ENCODE measurements at regions not wholly inside any gene's neighbourhood (a gene's known extent, or its start where the extent isn't known, plus 50 kb on each side); places are given as distances from the start of the nearest gene placed in this dataset.

DNA sequence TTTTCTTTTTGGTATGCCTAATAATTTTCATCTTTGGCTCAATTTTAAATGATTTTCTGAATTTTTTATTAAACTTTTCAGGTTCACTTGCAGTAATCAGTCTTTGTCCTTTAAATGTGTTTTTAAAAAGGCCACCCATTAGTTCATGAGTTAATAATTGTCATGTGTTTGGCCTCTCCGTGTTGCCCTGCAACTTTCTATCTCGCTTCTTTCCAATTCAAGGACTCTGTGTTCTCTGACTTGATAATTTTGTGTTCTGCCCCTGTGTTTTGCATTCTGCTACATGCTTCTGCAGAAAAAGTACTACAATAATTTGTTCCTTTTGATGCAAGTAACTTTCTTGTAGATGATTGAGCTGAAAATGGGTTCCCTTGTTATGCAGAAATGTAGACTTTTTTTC, 921.4 kb upstream of the LRATD1 start:
- H3K9me3 ChIP-seq = no peaks in the 10 kb centered on the region
- H3K27me3 ChIP-seq = no peaks in the 10 kb centered on the region
- 19 to 48% methylated on average over 2 of the region's 2 CpGs for WGBS, 2 donors
- no peak for TF ChIP-seq POLR2A (IDR thresholded peaks at IDR 0.05)
- TF ChIP-seq, protein P1, sequence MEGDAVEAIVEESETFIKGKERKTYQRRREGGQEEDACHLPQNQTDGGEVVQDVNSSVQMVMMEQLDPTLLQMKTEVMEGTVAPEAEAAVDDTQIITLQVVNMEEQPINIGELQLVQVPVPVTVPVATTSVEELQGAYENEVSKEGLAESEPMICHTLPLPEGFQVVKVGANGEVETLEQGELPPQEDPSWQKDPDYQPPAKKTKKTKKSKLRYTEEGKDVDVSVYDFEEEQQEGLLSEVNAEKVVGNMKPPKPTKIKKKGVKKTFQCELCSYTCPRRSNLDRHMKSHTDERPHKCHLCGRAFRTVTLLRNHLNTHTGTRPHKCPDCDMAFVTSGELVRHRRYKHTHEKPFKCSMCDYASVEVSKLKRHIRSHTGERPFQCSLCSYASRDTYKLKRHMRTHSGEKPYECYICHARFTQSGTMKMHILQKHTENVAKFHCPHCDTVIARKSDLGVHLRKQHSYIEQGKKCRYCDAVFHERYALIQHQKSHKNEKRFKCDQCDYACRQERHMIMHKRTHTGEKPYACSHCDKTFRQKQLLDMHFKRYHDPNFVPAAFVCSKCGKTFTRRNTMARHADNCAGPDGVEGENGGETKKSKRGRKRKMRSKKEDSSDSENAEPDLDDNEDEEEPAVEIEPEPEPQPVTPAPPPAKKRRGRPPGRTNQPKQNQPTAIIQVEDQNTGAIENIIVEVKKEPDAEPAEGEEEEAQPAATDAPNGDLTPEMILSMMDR (IDR thresholded peaks at IDR 0.05) = no peak
- intact Hi-C loops (cut with DNase I; ENCODE audit: low total_unique reads) = no loop called here
- peak overlapping the region in 1 of 2 donors; percentile 66 for H3K27ac ChIP-seq
- H3K4me1 ChIP-seq = peaks cover 5% of the 10 kb centered on the region
- DNase-seq = peak; percentile 54
- no peak overlapping the region for H3K4me3 ChIP-seq
- no peaks in the 10 kb centered on the region for H3K36me3 ChIP-seq (ENCODE audit: low read depth, missing control alignments)

DNA sequence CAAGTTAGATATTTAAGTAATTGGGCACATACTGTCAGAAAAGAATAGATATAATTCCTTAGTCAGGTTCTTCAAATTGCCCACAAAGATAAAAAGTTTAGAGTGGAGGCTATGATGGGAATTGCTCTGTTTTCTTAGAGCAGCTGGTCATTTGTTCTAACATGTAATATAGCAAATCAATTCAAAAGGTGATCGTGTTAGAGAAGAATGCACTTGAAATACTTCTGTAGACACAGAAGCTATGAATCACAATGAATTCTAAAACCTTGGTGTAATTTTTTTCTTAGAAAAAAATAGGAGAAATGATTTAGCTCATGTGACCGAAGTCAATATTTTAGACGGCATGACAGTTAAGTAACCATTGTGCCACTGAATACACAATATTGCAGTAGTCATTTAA, 918.1 kb upstream of the LRATD1 start:
- Histone ChIP-seq H3K4me1 (peaks cover 5% of the 10 kb centered on the region), H3K4me3 (no peak overlapping the region), H3K27ac (no peak overlapping the region), H3K9me3 (no peaks in the 10 kb centered on the region), H3K27me3 (no peaks in the 10 kb centered on the region), H3K36me3 (ENCODE audit: low read depth, missing control alignments) (no peaks in the 10 kb centered on the region)
- intact Hi-C loops (cut with DNase I; ENCODE audit: low total_unique reads) = no loop called here
- 93 to 95% methylated on average over 3 of the region's 3 CpGs for WGBS, 2 donors
- no peak for DNase-seq
- TF ChIP-seq POLR2A (IDR thresholded peaks at IDR 0.05) = no peak
- TF ChIP-seq, protein P1 (IDR thresholded peaks at IDR 0.05) = no peak

DNA sequence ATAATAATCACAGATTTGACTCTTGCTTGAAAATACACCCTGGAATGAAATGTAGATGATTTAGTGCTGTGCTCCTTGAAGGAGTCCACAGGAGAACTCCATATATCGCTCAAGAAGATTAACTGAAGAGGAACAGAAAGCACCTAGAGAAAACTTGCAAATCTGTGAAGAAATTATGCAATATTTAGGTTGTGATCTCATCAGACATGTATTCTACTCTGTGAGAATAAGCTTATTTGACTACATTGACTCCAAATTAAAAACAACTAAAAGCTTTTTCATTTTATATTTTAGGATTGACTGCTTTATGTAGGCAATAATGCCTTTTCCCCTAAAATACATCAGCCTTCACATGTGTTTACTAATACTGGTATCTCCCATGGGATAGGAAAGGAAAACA, 906.6 kb upstream of the LRATD1 start:
- H3K4me3 ChIP-seq = no peak overlapping the region
- H3K27ac ChIP-seq = no peak overlapping the region
- no peak for DNase-seq
- no peak for TF ChIP-seq POLR2A (IDR thresholded peaks at IDR 0.05)
- TF ChIP-seq, protein P1 (IDR thresholded peaks at IDR 0.05) = no peak
- intact Hi-C loops (cut with DNase I; ENCODE audit: low total_unique reads) = no loop called here
- H3K4me1 ChIP-seq = no peaks in the 10 kb centered on the region
- 77 to 95% methylated on average over 1 of the region's 1 CpG for WGBS, 2 donors
- no peaks in the 10 kb centered on the region for H3K36me3 ChIP-seq (ENCODE audit: low read depth, missing control alignments)
- H3K27me3 ChIP-seq = no peaks in the 10 kb centered on the region
- H3K9me3 ChIP-seq = no peaks in the 10 kb centered on the region

DNA sequence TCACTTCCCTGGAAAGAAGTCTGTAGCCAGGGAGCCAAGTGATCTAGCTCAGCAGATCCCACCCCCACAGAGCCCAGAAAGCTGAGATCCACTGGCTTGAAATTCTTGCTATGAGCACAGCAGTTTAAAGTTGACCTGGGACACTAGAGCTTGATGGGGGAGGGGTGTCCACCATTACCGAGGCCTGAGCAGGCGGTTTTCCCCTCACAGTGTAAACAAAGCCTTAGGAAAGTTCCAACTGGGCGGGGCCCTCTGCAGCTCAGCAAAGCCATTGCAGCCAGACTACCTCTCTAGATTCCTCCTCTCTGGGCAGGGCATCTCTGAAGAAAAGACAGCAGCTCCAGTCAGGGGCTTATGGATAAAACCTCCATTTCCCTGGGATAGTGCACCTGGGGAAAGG, 887.2 kb upstream of the LRATD1 start:
- Histone ChIP-seq H3K36me3 (ENCODE audit: low read depth, missing control alignments) (no peaks in the 10 kb centered on the region), H3K4me3 (no peak overlapping the region), H3K27me3 (no peaks in the 10 kb centered on the region), H3K4me1 (no peaks in the 10 kb centered on the region), H3K27ac (no peak overlapping the region), H3K9me3 (no peaks in the 10 kb centered on the region)
- intact Hi-C loops (cut with DNase I; ENCODE audit: low total_unique reads) = no loop called here
- TF ChIP-seq, protein P1 (IDR thresholded peaks at IDR 0.05) = no peak
- TF ChIP-seq POLR2A (IDR thresholded peaks at IDR 0.05) = no peak
- 55 to 58% methylated on average over 3 of the region's 3 CpGs for WGBS, 2 donors
- no peak for DNase-seq

DNA sequence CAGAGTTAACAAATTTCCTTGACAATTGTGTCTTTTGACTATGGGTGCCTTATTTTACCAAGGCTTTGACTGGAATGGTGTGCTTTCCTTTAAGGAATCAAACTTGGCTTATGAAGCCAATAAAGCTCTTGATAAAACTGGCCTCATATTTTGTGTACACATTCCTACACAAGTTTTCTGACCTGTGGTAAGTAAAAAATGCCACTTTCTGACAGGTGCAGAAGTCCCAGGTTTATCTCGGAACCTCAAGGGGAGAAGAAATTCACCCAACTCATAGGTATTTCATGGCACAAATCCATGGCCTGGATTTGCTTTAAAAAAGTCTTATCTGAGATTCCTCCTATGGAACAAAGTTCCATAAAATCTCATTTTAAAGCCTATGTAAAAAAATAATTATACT, 880.6 kb upstream of the LRATD1 start:
- Histone ChIP-seq H3K9me3 (no peaks in the 10 kb centered on the region), H3K27me3 (no peaks in the 10 kb centered on the region), H3K36me3 (ENCODE audit: low read depth, missing control alignments) (no peaks in the 10 kb centered on the region), H3K4me3 (no peak overlapping the region), H3K27ac (no peak overlapping the region), H3K4me1 (no peaks in the 10 kb centered on the region)
- DNase-seq = no peak
- intact Hi-C loops (cut with DNase I; ENCODE audit: low total_unique reads) = no loop called here
- no peak for TF ChIP-seq POLR2A (IDR thresholded peaks at IDR 0.05)
- TF ChIP-seq, protein P1 (IDR thresholded peaks at IDR 0.05) = no peak
- 97 to 100% methylated on average over 1 of the region's 1 CpG for WGBS, 2 donors

Data from testis (tissue), 2 donors.